AG09309 (cell line): ENCODE measurements at regions not wholly inside any gene's neighbourhood (a gene's known extent, or its start where the extent isn't known, plus 50 kb on each side); places are given as distances from the start of the nearest gene placed in this dataset.

Source experiments
- DNase-seq: peaks from one replicate; pipeline ENCODE4 v3.0.0-alpha.2; 2010; ENCODE audit warnings: low read depth
- H3K4me3 ChIP-seq: 2 replicates; pipeline ENCODE4 v1.5.1; 2011; ENCODE audit warnings: mild to moderate bottlenecking, low read depth, low read length, moderate library complexity; ENCODE audit not compliant: control insufficient read depth
- CTCF ChIP-seq: IDR thresholded peaks from 2 replicates; pipeline ENCODE4 v1.5.1; 2011; ENCODE audit warnings: mild to moderate bottlenecking, low read depth, low read length, inconsistent platforms; ENCODE audit not compliant: insufficient read depth, control insufficient read depth; ENCODE audit errors: missing control alignments

- DNase-seq, result no peak
- no peak for TF ChIP-seq CTCF
- no peak overlapping the region for H3K4me3 ChIP-seq
Observed at GRCh38 chr5:85670417-85670816, 947.3 kb upstream of the COX7C start.

- no peak for TF ChIP-seq CTCF
- no peak for DNase-seq
- H3K4me3 ChIP-seq, result no peak overlapping the region
Observed at GRCh38 chr5:85671223-85671970, 946.3 kb upstream of the COX7C start.

DNA sequence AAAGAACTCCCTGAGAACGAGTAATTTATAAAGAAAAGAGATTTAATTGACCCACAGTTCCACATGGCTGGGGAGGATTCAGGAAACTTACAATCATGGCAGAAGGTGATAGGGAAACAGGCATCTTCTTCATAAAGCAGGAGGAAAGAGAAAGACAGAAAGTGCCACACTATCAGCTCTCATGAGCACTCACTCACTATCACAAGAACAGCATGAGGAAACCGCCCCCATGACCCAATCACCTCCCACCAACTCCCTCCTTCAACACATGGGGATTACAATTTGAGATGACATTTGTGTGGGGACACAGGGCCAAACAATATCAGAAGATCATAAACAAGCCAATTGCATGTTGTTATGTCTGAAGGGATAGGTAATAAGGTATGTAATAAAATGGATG lies 935.9 kb upstream of the COX7C start:
- H3K4me3 ChIP-seq, result no peak overlapping the region
- no peak for TF ChIP-seq CTCF
- DNase-seq, result no peak

GRCh38 chr5:85684351-85684750 lies 933.4 kb upstream of the COX7C start:
- no peak for DNase-seq
- no peak overlapping the region for H3K4me3 ChIP-seq
- no peak for TF ChIP-seq CTCF

DNA sequence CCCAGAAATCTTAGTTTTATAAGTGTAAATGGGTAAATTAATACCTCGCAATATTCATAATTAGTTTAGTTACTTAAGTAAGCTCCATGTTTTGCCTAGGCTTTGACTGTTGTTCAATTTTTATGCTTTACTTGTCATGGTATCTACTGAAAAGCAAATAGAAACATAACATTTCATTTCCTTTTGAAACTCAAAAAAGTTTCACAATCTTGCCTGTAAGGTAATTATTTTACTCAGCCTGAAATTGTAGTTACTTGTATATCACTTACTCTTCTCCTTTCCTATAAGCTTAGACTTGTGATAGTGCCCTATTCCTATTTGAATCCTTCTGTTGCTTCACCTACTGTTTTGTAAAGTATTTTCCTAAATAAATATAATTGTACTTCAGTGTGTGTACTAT lies 914.4 kb upstream of the COX7C start:
- no peak for TF ChIP-seq CTCF
- DNase-seq, result no peak
- H3K4me3 ChIP-seq, result no peak overlapping the region

- DNase-seq, result no peak
- H3K4me3 ChIP-seq, result no peak overlapping the region
- TF ChIP-seq CTCF, result no peak
Observed at GRCh38 chr5:85709728-85710127, 908.0 kb upstream of the COX7C start.
